Thyroid gland (tissue), 4 donors: ENCODE measurements at regions not wholly inside any gene's neighbourhood (a gene's known extent, or its start where the extent isn't known, plus 50 kb on each side); places are given as distances from the start of the nearest gene placed in this dataset.

Source experiments
- CTCF ChIP-seq, 6 experiments: fragments of 200-600 bp in 3 of 6; fragments of 450-650 bp in 3 of 6; sonication (generic) in 3 of 6; IDR thresholded peaks; one replicate each; pipeline ENCODE4 v1.5.1; 2016 to 2019; ENCODE audit warnings: antibody characterized with exemption in 6 of 6, mild to moderate bottlenecking in 2 of 6, inconsistent platforms in 1 of 6, moderate library complexity in 1 of 6
- POLR2A ChIP-seq, 2 donors: fragments of 450-650 bp; IDR thresholded peaks; one replicate each; pipeline ENCODE4 v1.6.1; 2017; ENCODE audit warnings: antibody characterized with exemption in 2 of 2, mild to moderate bottlenecking in 2 of 2, moderate library complexity in 1 of 2

- no peak for TF ChIP-seq CTCF (IDR thresholded peaks at IDR 0.05)
- no peak for TF ChIP-seq POLR2A (IDR thresholded peaks at IDR 0.05)
Observed at GRCh38 chr20:47969426-47969825, 184.1 kb upstream of the SULF2 start.
